ENCODE measurements at regions not wholly inside any gene's neighbourhood (a gene's known extent, or its start where the extent isn't known, plus 50 kb on each side); places are given as distances from the start of the nearest gene placed in this dataset.
"Not testable (repeated sequence)": the region's sequence is repeated elsewhere in the genome, so short reads cannot be mapped to it uniquely, and the experiment has no call there.

GRCh38 chr10:33660329-33660728 is 325.9 kb upstream of the NRP1 start:
- DNase-seq (ENCODE audit: low read depth, low spot score), result no peak

- no peak for DNase-seq (ENCODE audit: low read depth, low spot score)
These were observed 323.4 kb upstream of the NRP1 start for GRCh38 chr10:33657913-33658312.

DNA sequence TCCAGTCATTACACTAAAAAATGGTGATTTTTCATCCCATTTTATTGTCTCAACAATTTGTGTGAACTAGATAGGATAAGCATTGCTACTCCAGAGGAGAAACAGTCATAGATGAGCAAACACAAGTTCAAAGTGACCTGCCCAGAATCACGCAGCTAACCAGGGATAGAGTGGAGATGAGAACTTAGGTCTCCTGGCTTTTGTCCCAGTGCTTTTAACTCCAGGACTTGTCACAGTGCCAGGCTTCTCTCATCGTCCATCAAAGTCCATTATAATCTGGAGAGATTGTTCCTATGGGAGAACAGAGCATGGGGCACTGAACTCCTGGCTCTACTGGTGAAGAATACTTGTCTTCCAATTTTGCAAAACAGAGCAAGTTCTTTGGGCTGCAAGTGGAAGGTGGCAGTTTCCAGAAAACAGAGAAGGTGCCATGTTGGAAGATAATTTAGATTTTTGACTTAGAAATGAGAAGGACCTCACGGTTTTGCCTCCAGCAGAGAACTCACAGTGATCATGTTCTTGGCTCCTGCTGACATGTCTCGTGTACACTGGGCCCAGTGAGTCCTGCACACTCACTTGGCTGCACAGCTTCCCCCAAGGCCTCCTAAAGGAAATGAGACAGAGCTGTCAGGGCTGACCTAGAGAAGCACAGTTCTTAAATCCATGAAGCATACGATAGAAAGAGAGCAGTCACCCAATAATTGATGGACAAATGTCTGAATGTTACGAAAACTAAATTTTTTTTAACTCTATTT is 322.9 kb upstream of the NRP1 start:
- DNase-seq (ENCODE audit: low read depth, low spot score), result no peak

- DNase-seq (ENCODE audit: low read depth, low spot score), result no peak
These were observed 321.5 kb upstream of the NRP1 start for GRCh38 chr10:33655921-33656320.

DNA sequence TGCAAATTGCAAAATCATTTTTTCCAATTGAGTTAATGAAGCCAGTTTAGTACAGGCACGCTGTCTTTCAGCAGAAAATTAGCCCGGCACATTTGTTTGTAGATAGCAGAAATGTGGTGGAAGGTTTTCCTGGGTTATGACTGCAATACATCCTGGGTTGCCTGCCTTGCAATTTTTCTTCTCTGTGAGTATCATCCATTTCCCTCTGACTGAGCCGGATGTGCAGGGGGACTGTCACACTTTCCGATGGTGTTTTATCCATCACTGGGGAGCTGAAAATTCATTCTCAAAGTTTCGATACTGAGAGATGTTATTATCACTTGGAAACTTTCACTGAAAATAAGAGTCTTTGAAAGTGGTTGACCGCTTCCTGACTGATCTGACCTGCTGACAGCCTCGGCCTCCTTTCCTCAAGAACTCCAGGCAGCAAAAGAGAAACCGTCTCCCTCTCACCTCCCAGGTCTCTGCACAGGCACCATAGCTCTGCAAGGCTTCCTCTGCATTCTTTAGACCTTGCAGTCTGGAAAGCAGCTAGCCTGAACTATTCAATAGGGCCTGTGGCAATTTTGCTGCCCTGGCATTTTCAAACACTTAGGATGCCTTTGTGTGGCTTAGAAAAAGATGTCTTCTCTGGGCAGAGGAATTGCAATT is 320.8 kb upstream of the NRP1 start:
- no peak for DNase-seq (ENCODE audit: low read depth, low spot score)

DNA sequence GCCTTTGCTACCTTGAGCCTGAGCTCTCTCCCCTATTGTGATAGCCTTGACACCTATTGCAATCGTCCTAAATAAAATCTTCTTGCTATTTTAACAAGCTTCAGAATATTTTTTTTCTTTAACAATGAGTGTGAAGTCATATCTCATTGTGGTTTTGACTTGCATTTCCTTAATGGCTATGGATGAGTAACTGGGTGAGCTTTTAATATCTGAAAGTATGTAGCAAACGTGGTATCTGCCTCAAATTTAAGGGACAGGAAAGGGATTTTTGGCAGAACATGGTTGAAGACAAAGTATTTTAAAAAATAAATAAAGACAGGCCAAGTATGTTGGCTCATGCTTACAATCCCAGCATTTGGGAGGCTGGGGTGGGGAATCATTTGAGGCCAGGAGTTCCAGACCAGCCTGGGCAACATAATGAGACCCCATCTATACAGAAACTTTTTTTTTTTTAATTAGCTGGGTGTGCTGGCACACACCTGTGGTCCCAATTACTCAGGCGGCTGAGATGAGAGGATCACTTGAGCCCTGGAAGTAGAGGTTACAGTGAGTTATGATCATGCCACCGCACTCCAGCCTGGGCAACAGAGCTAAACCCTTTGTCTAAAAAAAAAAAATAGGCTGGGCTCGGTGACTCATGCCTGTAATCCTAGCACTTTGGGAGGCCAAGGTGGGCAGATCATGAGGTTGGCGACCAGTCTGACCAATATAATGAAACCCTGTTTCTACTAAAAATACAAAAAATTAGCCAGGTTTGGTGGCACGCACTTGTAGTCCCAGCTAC is 319.3 kb upstream of the NRP1 start:
- DNase-seq (ENCODE audit: low read depth, low spot score), result peak; percentile 12

DNA sequence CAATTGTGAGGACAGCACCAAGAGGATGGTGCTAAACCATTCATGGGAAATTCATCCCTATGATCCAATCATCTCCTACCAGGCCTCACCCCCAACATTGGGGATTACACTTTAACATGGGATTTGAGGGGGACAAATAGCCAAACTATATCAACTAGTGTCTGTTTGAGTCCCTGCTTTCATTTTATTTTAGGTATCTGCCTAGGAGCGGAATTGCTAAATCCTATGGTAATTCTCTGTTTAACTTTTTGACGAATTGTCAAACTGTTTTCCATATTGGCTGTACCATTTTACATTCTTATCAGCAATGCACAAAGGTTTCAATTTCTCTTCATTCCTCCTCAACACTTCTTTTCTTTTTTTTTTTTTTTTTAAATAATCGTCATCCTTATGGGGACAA is 318.4 kb upstream of the NRP1 start:
- no peak for DNase-seq (ENCODE audit: low read depth, low spot score)

DNA sequence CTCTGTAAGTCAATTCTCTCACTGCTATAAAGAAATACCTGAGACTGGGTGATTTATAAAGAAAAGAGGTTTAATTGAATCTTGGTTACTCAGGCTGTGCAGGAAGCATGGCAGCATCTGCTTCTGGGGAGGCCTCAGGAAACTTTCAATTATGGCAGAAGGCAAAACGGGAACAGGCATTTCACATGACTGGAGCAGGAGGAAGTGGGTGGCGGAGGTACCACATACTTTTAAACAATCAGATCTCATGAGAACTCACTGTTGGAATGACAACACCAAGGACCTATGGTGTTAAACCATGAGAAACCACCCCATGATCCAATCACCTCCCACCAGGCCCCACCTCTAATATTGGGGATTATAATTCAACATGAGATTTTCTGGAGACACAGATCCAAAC is 315.7 kb upstream of the NRP1 start:
- DNase-seq (ENCODE audit: low read depth, low spot score), result not testable (repeated sequence)

DNA sequence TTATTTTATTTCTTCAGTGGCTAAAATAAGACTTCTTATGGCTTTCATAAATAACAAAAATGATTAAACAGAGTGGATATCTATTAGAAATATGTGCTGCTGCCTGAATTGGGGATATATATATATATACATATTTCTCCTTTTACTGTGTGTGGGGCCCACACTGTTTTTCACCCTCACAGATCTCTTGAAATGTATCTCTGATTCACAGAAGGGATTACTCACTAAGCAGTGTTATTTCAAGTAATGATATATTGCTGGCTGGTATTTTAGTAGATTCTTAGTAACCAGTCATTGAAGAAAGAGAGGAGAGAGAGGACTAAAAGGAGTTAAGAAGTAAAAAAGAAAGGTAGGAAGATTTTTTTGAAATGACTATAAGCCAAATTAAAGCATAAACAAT is 308.6 kb upstream of the NRP1 start:
- peak; percentile 45 for DNase-seq (ENCODE audit: low read depth, low spot score)

DNA sequence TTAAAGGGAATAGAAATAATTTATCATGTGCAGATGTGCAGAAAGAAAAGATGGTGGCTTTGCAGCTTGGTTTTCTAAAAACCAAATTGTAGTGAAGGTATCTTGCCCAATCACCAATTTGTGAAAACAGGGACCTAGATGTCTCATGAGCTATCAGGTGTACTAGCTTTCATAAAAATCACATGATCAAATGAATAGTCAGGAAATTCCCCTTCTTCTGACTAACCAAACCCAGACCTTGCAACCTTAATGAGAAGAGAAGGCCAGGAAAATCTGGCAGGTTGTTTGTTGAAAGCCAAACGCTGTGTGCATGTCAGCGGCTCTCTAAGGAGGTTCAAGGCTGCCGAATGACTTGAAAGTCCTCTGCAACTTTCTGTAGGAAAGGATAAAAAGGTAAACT is 304.4 kb upstream of the NRP1 start:
- no peak for DNase-seq (ENCODE audit: low read depth, low spot score)

GRCh38 chr10:33638374-33638773 is 303.9 kb upstream of the NRP1 start:
- DNase-seq (ENCODE audit: low read depth, low spot score), result no peak

DNA sequence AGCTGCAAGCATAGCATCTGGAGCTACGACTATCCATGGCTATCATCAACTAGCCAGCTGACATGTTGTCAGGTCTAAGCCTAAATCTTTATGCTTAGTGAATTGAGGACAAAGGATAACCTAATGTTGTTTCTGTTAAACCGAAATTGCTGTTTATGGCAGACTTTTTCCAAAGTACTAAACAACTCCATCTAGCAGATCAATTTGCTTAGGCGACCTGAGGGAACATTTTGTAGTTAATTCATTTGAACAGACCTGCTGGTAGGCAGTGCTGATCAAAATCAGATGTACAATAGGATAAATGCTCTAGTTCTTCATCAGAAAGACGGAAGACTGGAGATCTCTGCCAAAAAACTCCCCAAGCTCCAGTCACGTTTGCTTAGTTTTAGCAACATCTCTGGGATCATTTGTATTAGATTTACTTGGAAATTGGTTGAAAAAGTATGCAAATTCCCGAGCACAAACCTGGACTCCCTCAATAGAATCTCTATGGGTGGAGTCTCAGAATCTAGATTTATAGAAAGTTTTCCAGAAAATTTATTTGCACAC is 301.6 kb upstream of the NRP1 start:
- DNase-seq (ENCODE audit: low read depth, low spot score), result no peak

- DNase-seq (ENCODE audit: low read depth, low spot score), result no peak
These were observed 298.0 kb upstream of the NRP1 start for GRCh38 chr10:33632432-33632831.

- DNase-seq (ENCODE audit: low read depth, low spot score), result no peak
These were observed 297.5 kb upstream of the NRP1 start for GRCh38 chr10:33631991-33632390.

- DNase-seq (ENCODE audit: low read depth, low spot score), result no peak
These were observed 296.3 kb upstream of the NRP1 start for GRCh38 chr10:33630761-33631160.

DNA sequence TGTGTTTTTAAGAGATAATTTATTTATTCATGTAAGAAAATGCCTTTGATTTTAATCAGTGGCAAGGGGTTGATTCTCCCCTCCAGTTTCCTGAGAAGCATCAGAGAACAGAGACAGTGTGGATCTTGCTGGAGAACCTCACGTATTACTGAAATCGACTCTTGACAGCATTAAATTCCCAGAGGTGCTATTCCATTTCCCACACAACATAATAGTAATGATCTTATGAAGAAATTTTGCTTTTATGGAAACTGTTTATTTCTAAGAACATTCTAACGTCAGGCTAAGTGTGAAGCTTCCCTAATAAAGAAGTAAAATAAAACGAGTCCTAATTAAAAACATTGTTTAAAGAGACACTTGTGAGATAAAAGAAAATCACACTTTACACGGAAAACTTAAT is 293.1 kb upstream of the NRP1 start:
- DNase-seq (ENCODE audit: low read depth, low spot score), result no peak

GRCh38 chr10:33626798-33627466 is 292.5 kb upstream of the NRP1 start:
- no peak for DNase-seq (ENCODE audit: low read depth, low spot score)

DNA sequence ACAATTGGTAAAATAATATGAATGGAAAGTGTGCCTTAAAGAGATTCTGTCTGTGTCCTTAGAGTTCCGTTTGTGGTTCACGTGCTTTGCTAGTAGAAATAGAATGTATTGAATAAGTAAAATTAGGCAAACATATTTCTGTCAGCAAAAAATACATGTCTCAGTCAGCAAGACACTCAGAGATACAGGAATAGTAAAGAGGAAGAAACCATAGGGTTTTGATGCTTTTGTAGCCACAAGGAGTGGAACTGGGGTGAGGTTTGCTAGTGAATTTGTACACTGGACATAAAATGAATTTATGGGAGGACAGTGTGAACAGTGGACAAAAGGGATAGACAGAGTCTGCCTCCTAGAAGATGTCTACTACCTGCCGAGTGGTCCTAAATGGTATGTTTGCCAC is 289.2 kb upstream of the NRP1 start:
- no peak for DNase-seq (ENCODE audit: low read depth, low spot score)

- DNase-seq (ENCODE audit: low read depth, low spot score), result no peak
These were observed 286.6 kb upstream of the NRP1 start for GRCh38 chr10:33621101-33621500.

DNA sequence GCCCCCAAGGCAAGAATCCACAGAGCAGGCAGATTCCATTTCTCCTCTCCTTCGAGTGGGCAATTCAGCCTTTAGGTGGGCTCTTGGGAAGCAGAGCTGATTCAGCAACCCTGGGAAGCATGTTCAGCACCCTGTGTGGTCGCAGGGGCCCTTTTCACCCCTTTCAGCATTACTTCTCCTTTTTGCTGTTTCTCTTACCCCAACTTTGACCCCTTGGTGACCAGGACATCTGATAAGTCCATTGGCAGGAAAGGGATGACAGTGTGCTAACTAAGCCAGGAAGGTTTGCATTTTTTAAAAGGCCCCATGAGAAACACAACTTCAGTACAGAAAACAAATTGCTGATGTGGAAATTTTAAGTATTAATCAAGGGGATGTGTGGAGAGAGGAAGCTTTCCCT is 283.7 kb upstream of the NRP1 start:
- DNase-seq (ENCODE audit: low read depth, low spot score), result no peak

DNA sequence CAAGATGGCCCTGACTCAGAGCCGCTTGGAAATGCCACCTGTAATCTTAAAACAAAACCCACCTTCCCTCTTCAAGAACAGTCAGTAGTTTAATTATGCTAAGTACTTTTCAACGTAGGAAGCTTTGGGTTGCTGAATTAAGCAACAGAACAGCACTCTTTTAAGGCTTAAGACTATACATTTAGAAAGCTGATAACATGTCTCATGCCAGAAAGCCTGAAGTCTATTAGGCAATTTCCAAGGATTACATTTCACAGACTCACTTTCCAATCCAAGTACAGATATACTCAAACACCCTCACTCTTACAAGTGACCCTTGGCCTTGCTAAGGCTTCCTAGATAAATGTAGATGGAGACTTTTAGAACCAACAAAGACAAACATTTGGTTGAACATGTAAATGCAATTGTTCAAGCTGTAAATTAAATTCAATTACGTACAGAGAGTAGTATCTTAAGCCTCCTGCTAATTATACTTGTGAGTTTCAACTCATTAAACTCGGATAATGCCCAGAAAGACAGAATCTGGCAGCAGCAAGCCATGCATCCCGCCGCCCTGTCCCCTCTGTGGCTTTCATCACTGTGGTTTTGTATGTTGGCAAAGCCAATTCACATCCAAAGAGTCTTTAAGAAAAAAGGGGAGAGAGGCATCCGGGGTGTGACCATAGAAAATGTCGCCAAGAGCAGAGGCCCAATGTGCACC is 283.1 kb upstream of the NRP1 start:
- DNase-seq (ENCODE audit: low read depth, low spot score), result peak; percentile 25

Measured in astrocyte of the hippocampus (primary cell).